22Rv1 (cell line): ENCODE measurements at regions not wholly inside any gene's neighbourhood (a gene's known extent, or its start where the extent isn't known, plus 50 kb on each side); places are given as distances from the start of the nearest gene placed in this dataset.

ENCODE experiments used
- H3K27ac ChIP-seq: fragments of 450-650 bp; 2 replicates; pipeline ENCODE4 v1.5.1; 2017
- ZFX ChIP-seq: fragments of 450-650 bp; IDR thresholded peaks from 2 replicates; pipeline ENCODE4 v1.6.1; 2017; ENCODE audit warnings: antibody characterized with exemption, borderline replicate concordance
- TF ChIP-seq, protein P1 (sequence below): fragments of 450-650 bp; IDR thresholded peaks from 2 replicates; pipeline ENCODE4 v1.5.1; 2017; ENCODE audit warnings: mild to moderate bottlenecking

DNA sequence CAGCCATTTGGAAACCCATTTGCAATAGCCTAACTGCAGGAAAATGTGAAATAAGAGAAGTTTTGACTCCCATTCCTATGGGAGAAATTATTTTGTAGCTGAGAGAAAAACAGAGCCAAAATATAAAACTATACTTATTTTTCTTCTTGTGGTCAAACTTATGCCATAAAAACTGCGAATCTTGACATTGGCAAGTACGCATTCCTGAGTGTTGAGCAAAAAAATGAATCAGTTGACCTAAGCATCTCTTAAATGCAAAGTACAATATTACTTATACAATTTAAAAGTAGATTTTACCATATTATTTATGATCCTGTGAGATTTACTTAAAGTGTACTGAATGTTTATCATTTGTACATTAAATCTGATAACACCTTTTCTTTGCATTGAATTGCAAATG is 50.1 kb upstream of the CMC1 start:
- TF ChIP-seq ZFX: no peak
- TF ChIP-seq, protein P1, sequence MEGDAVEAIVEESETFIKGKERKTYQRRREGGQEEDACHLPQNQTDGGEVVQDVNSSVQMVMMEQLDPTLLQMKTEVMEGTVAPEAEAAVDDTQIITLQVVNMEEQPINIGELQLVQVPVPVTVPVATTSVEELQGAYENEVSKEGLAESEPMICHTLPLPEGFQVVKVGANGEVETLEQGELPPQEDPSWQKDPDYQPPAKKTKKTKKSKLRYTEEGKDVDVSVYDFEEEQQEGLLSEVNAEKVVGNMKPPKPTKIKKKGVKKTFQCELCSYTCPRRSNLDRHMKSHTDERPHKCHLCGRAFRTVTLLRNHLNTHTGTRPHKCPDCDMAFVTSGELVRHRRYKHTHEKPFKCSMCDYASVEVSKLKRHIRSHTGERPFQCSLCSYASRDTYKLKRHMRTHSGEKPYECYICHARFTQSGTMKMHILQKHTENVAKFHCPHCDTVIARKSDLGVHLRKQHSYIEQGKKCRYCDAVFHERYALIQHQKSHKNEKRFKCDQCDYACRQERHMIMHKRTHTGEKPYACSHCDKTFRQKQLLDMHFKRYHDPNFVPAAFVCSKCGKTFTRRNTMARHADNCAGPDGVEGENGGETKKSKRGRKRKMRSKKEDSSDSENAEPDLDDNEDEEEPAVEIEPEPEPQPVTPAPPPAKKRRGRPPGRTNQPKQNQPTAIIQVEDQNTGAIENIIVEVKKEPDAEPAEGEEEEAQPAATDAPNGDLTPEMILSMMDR: no peak
- H3K27ac ChIP-seq: no peak overlapping the region
